Ramos (cell line): ENCODE measurements at regions not wholly inside any gene's neighbourhood (a gene's known extent, or its start where the extent isn't known, plus 50 kb on each side); places are given as distances from the start of the nearest gene placed in this dataset.

Source experiments
- in situ Hi-C: fragments of 300-500 bp; cut with MboI; formaldehyde crosslinking; loops from one replicate; pipeline ENCODE4 v1.14.3; 2022; ENCODE audit warnings: low sequenced_read_pairs; ENCODE audit not compliant: unreplicated experiment

DNA sequence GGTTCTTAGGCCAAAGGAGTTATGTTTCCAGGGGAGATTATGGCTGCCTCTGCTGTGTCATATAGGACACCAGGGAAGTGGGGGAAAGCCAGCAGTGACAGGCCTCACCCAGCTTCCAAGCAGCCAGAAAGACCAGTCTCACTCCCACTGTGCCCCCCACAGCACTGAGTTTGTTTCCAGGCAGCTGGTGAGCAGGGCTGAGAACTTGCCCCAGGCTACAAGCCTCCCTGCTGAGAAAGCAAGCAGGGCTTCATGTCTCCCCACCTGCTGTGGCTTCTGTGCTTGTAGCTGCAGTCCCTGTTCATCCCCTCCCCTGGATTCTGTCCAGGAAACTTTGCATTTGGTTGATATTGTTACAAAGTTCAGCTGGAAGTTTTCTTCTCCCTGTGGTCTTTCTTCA, 376.3 kb downstream of the PDCD6IP start:
- in situ Hi-C loops, result no loop called here

- in situ Hi-C loops, result no loop called here
Observed at GRCh38 chr3:34175636-34176176, 377.3 kb downstream of the PDCD6IP start.

DNA sequence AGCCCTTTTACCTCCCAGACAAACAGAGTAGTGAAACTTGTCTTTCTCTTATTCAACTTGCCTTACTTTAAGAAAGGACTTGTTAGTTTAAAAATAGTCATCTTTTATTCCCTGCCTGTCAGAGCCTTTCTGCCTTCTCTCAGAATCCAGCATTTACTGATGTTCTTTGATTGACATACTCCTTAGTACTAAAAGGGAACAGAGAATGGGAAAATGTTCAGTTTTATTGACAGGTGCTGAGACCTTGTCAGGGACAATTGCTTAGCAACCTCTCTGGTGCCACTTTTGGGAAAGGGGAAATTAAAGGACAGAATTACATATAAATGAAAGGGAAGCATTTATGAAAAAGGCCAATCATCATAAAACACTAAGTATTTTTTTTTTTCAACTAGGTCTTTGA, 378.3 kb downstream of the PDCD6IP start:
- in situ Hi-C loops, result no loop called here

GRCh38 chr3:34178415-34178814, 380.0 kb downstream of the PDCD6IP start:
- in situ Hi-C loops, result no loop called here

DNA sequence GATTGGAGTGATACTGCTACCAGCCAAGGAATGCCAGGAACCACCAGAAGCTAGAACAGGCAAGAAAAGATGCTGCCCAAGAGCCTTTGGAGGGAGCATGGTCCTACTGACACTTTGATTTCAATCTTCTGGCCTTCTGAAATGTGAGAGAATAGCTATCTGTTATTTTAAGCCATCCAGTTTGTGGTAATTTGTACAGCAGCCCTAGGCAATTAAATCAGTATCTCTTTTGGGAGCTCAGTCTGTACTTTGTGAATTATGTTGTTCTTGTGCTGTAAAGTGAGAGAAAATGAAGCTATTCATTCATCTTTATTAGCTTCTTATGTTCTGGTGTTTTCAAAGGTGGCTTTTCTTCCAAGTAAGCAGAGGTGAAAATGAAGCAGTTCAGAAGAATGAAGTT, 381.3 kb downstream of the PDCD6IP start:
- in situ Hi-C loops, result no loop called here

GRCh38 chr3:34180532-34180931, 382.1 kb downstream of the PDCD6IP start:
- in situ Hi-C loops, result no loop called here

- in situ Hi-C loops, result no loop called here
Observed at GRCh38 chr3:34183114-34183513, 384.7 kb downstream of the PDCD6IP start.

DNA sequence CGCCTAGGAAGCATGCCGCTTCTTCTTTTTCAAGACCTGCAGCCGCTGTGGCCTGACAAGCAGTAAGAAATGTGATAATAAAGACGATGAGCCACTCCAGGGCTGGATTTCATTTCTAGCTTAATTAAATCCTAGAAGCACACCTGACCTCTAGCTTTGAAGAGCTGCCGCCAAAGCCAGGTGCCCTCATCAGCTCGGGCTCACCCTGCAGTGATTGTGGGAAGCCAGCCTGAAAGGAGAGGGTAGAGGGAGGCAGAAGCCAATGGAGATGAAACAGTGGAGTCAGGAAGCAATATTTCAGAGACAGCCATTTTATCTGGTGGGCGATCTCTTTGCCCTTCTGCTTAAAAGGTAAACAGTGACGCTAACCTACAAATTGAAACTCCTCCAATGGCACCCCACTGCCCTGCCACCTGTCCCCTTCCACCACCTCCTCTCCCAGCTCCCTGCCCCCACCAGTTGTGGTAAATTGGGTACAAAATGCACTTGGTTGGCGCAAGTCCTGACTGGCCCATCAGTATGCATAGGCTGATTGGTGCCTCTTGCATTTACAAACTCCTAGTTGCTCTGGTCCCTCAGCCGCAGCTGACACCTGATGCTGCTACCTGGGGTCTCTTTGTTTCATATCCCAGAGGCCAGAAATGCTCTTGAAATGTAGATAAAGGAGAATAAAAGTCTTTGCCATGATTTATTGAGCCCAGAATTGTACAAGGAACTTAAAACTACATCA, 385.3 kb downstream of the PDCD6IP start:
- in situ Hi-C loops, result no loop called here

- in situ Hi-C loops, result no loop called here
Observed at GRCh38 chr3:34185301-34185700, 386.9 kb downstream of the PDCD6IP start.

DNA sequence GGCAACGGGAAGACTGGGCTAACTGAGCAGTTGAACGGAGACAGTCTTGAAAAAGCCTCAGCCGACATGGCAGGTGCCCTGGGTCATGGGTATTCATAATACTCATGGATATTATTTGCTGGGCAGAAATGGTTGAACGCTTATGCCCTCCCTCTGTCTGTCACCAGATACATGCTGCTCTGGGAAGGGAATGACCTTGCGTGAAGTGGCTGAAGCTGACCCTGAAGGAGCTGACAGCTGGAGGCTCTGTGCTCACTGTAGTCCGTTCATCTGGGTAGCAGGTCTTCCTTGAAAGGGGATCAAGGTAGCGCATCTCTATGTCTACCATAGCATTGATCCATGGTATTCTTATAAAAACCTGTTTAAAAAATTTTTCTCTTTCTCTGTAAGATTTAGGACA, 390.7 kb downstream of the PDCD6IP start:
- in situ Hi-C loops, result no loop called here

DNA sequence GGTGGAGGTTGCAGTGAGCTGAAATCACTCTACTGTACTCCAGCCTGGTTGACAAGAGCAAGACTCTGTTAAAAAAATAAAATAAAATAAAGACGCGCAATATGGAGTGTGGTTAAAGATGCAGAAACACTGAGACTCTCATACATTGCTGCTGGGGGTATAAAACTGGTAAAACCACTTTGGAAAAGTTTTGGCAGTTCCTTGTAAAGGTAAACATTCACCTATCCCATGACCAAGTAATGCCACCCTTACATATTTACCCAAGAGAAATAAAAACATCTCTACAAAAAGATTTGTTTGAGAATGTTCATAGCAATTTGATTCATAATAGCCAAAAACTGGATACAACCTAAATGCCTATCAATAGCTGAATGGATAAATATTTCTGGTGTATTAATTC, 398.5 kb downstream of the PDCD6IP start:
- in situ Hi-C loops, result no loop called here

DNA sequence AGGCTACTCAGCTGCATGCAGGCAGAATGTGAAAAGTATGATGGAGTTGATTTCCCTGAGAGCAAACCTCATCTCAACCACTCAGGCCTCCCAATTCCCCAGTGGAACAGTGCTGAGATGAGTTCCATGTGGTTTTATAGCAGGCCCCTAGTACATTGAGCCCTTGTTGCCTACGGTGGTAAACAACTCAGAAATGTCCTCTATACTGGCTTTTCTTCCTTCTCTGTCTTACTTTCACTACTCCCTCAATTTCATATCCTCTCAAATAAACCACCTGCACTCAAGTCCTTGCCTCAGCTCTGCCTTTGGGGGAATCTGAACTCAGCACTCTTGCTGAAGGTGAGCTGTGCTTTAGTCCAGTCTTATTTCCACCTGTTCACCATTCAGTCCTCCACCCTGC, 399.9 kb downstream of the PDCD6IP start:
- in situ Hi-C loops, result no loop called here

GRCh38 chr3:34200576-34200975, 402.1 kb downstream of the PDCD6IP start:
- in situ Hi-C loops, result no loop called here

GRCh38 chr3:34202975-34203374, 404.5 kb downstream of the PDCD6IP start:
- in situ Hi-C loops, result no loop called here

DNA sequence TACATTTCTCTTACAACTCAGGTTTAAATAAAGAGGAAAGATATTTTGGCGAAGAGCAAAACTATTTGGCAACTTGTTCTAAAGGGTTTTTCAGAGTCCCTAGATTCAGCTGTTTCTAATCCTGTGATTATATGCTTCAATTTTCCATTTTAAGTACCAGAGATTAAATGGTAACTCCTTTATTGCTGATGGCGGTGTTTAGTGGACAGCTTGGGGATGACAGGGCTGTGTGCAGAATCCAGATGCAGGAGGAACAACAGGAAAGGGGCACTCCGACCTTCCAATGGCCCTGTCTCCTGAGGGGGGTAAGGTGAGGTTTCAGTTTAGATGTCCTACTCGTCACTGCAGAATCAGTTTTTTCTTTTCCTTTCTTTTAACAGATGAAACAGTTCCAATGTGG, 405.0 kb downstream of the PDCD6IP start:
- in situ Hi-C loops, result no loop called here

GRCh38 chr3:34207002-34207401, 408.6 kb downstream of the PDCD6IP start:
- in situ Hi-C loops, result no loop called here

- in situ Hi-C loops, result no loop called here
Observed at GRCh38 chr3:34207806-34208205, 409.4 kb downstream of the PDCD6IP start.

GRCh38 chr3:34212175-34212574, 413.7 kb downstream of the PDCD6IP start:
- in situ Hi-C loops, result no loop called here

DNA sequence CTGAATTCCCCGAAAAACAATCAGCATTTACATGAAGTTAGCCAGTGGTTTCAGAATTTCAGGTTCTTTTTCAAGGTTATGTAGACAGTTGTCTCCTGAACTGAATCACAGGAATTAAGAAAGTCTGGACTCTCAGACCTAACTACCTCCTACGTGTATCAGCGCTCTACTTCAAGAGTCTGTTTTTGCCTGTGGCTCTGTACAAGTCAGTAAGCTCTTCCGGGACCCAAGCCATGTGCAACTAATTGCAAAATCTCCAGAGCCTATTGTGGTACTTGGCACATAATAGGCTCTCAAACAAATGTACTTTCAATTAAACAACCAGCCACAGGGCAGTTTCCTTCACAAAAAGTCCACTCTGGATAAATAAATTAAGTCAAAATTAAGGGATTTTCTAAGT, 414.2 kb downstream of the PDCD6IP start:
- in situ Hi-C loops, result no loop called here

- in situ Hi-C loops, result no loop called here
Observed at GRCh38 chr3:34213478-34213877, 415.0 kb downstream of the PDCD6IP start.

GRCh38 chr3:34216711-34217335, 418.4 kb downstream of the PDCD6IP start:
- in situ Hi-C loops, result no loop called here
